HCT116 (cell line): ENCODE measurements at regions not wholly inside any gene's neighbourhood (a gene's known extent, or its start where the extent isn't known, plus 50 kb on each side); places are given as distances from the start of the nearest gene placed in this dataset.

Source experiments
- ATAC-seq: fragments of 200-7000 bp; cut with Tn5 transposase; 2 replicates; pipeline ENCODE4 v1.9.1; 2020; ENCODE audit warnings: mild to moderate bottlenecking, moderate library complexity
- BruUV-seq: library from RNA; stranded (reverse); fragments of 400-500 nt; replicated peaks from 2 replicates; lab custom pipeline; 2021; lab: Mats Ljungman, UMichigan
- CTCF ChIA-PET: fragments of 300-600 bp; sonication (Branson Sonifier 250); formaldehyde crosslinking; loops from one replicate; lab custom pipeline; 2021; ENCODE audit warnings: antibody characterized with exemption; lab: Charles Lee
- POLR2A ChIA-PET: fragments of 300-600, 350-600 bp; sonication (Branson Sonifier 250); formaldehyde crosslinking; loops from one replicate; lab custom pipeline; 2021; ENCODE audit warnings: antibody characterized with exemption; lab: Charles Lee
- RAD21 ChIA-PET, 2 experiments: fragments of 300-600 bp; sonication (Branson Sonifier 250); formaldehyde crosslinking; loops; one replicate each; lab custom pipeline; 2023; ENCODE audit warnings: low total read pairs in 2 of 2; ENCODE audit not compliant: uncharacterized antibody in 2 of 2, unreplicated experiment in 2 of 2, low non-redundant PET in 1 of 2; lab: Charles Lee
- DNase-seq: peaks from one replicate; pipeline ENCODE4 v3.0.0-alpha.2; 2010; ENCODE audit warnings: low read depth, low spot score
- H2AFZ ChIP-seq: fragments of 200-600 bp; shearing (Covaris generic), sonication (generic); 2 replicates; pipeline ENCODE4 v1.6.1; 2017; ENCODE audit warnings: low read depth, mixed run types, mixed read lengths, antibody characterized with exemption, low read length; ENCODE audit not compliant: poor library complexity, severe bottlenecking
- H3K27ac ChIP-seq: 2 replicates; pipeline ENCODE4 v1.5.1; 2012; ENCODE audit warnings: low read depth, low read length
- H3K27me3 ChIP-seq: fragments of 200-600 bp; sonication (generic); 2 replicates; pipeline ENCODE4 v1.6.1; 2016; ENCODE audit warnings: mixed run types, low read length, mixed read lengths; ENCODE audit not compliant: insufficient read depth
- H3K36me3 ChIP-seq, 2 experiments: fragments of 200-500 bp in 1 of 2; fragments of 200-600 bp in 1 of 2; sonication (Bioruptor generic) in 1 of 2; sonication (generic) in 1 of 2; 2 replicates each; pipeline versions ENCODE4 v1.5.1 to v1.6.1; 2014 to 2016; ENCODE audit warnings: low read length in 2 of 2, inconsistent platforms in 1 of 2, mixed read lengths in 1 of 2, mixed run types in 1 of 2; ENCODE audit not compliant: insufficient read depth in 2 of 2, control insufficient read depth in 1 of 2
- H3K4me1 ChIP-seq, 2 experiments: fragments of 200-600 bp in 1 of 2; sonication (generic) in 1 of 2; 2 replicates each; pipeline versions ENCODE4 v1.5.1 to v1.6.1; 2012 to 2017; ENCODE audit warnings: low read length in 2 of 2, inconsistent platforms in 1 of 2, mild to moderate bottlenecking in 1 of 2, mixed read lengths in 1 of 2, mixed run types in 1 of 2, moderate library complexity in 1 of 2; ENCODE audit not compliant: insufficient read depth in 2 of 2, control insufficient read depth in 1 of 2
- H3K4me2 ChIP-seq: fragments of 200-600 bp; sonication (generic); 2 replicates; pipeline ENCODE4 v1.6.1; 2017; ENCODE audit warnings: mixed run types, low read length, mixed read lengths
- H3K4me3 ChIP-seq, 2 experiments: fragments of 200-600 bp in 1 of 2; sonication (generic) in 1 of 2; replicated peaks in 1 of 2; 2 replicates each; pipeline ENCODE4 v1.5.1; 2011 to 2016; ENCODE audit warnings: low read length in 2 of 2, control low read depth in 1 of 2, low read depth in 1 of 2, mild to moderate bottlenecking in 1 of 2, mixed read lengths in 1 of 2, mixed run types in 1 of 2
- H3K79me2 ChIP-seq: fragments of 200-600 bp; sonication (generic); 2 replicates; pipeline ENCODE4 v1.6.1; 2017; ENCODE audit warnings: mild to moderate bottlenecking, mixed run types, low read length, moderate library complexity, mixed read lengths; ENCODE audit not compliant: insufficient read depth
- H3K9ac ChIP-seq: fragments of 200-600 bp; sonication (generic); 2 replicates; pipeline ENCODE4 v1.6.1; 2016; ENCODE audit warnings: low read length, mixed read lengths
- H3K9me2 ChIP-seq: fragments of 200-600 bp; sonication (generic), shearing (Covaris generic); 2 replicates; pipeline ENCODE4 v1.6.1; 2017; ENCODE audit warnings: mixed run types, mild to moderate bottlenecking, moderate library complexity; ENCODE audit not compliant: insufficient read depth
- H3K9me3 ChIP-seq, 2 experiments: fragments of 200-500 bp in 1 of 2; fragments of 200-600 bp in 1 of 2; sonication (Bioruptor generic) in 1 of 2; sonication (generic) in 1 of 2; 2 replicates each; pipeline ENCODE4 v1.6.1; 2014 to 2017; ENCODE audit warnings: low read length in 2 of 2, mixed read lengths in 2 of 2, inconsistent platforms in 1 of 2, low read depth in 1 of 2, mild to moderate bottlenecking in 1 of 2, mixed run types in 1 of 2, moderate library complexity in 1 of 2; ENCODE audit not compliant: control insufficient read depth in 1 of 2, insufficient read depth in 1 of 2
- H4K20me1 ChIP-seq: fragments of 200-600 bp; sonication (generic), shearing (Covaris generic); 2 replicates; pipeline ENCODE4 v1.6.1; 2017; ENCODE audit warnings: mixed run types, mild to moderate bottlenecking, moderate library complexity; ENCODE audit not compliant: insufficient read depth
- CBX3 ChIP-seq: IDR thresholded peaks from 2 replicates; pipeline ENCODE4 v1.6.1; 2012; ENCODE audit warnings: low read depth
- CTCF ChIP-seq, 3 experiments: fragments of 200-600 bp in 1 of 3; sonication (generic) in 1 of 3; IDR thresholded peaks in 2 of 3; conservative IDR thresholded peaks in 1 of 3; 2 replicates each; pipeline ENCODE4 v1.5.1; 2012 to 2017; ENCODE audit warnings: low read depth in 2 of 3, low read length in 2 of 3, antibody characterized with exemption in 1 of 3, borderline replicate concordance in 1 of 3, control low read depth in 1 of 3, mild to moderate bottlenecking in 1 of 3, mixed read lengths in 1 of 3, mixed run types in 1 of 3, moderate library complexity in 1 of 3; ENCODE audit not compliant: insufficient read depth in 1 of 3
- EGR1 ChIP-seq: IDR thresholded peaks from 2 replicates; pipeline ENCODE4 v1.6.1; 2012; ENCODE audit warnings: low read depth
- ELF1 ChIP-seq: IDR thresholded peaks from 2 replicates; pipeline ENCODE4 v1.6.1; 2012; ENCODE audit warnings: low read depth, borderline replicate concordance
- POLR2A ChIP-seq: IDR thresholded peaks from 2 replicates; pipeline ENCODE4 v1.7.0; 2011; ENCODE audit warnings: borderline replicate concordance; ENCODE audit not compliant: insufficient read depth, insufficient read length; ENCODE audit errors: extremely low read depth
- REST ChIP-seq: IDR thresholded peaks from 2 replicates; pipeline ENCODE4 v1.6.1; 2012; ENCODE audit warnings: low read depth
- SP1 ChIP-seq: IDR thresholded peaks from 2 replicates; pipeline ENCODE4 v1.6.1; 2012; ENCODE audit warnings: low read depth
- YY1 ChIP-seq: IDR thresholded peaks from 2 replicates; pipeline ENCODE4 v1.6.1; 2011; ENCODE audit warnings: low read length, low read depth, moderate library complexity, mild to moderate bottlenecking; ENCODE audit not compliant: insufficient replicate concordance; ENCODE audit errors: extremely low read depth
- ZNF274 ChIP-seq: fragments of 200-500 bp; sonication (Bioruptor generic); IDR thresholded peaks from 2 replicates; pipeline ENCODE4 v1.6.1; 2014; ENCODE audit warnings: mild to moderate bottlenecking, low read depth, low read length, inconsistent platforms
- intact Hi-C: fragments of 100-400 bp; cut with micrococcal nuclease; formaldehyde crosslinking; loops from 2 replicates; pipeline ENCODE4 v1.10.0; 2022

- no peak overlapping the region for H3K4me2 ChIP-seq
- no peak for ATAC-seq
- no peaks in the 10 kb centered on the region for H3K36me3 ChIP-seq
- no peak overlapping the region for H2AFZ ChIP-seq
- no peaks in the 10 kb centered on the region for H3K79me2 ChIP-seq
- ChIA-PET POLR2A (no interaction called here), RAD21 (no interaction called here), CTCF (no interaction called here)
- no peaks in the 10 kb centered on the region for H4K20me1 ChIP-seq
- intact Hi-C loops, result no loop called here
- no peak overlapping the region for H3K9ac ChIP-seq
- H3K4me3 ChIP-seq, result no peak overlapping the region
- H3K4me1 ChIP-seq, result no peaks in the 10 kb centered on the region
- DNase-seq, result no peak
- no peaks in the 10 kb centered on the region for H3K27me3 ChIP-seq
- no peaks in the 10 kb centered on the region for H3K9me2 ChIP-seq
- H3K27ac ChIP-seq, result no peak overlapping the region
- BruUV-seq, result no TSS peak
- no peak for TF ChIP-seq ELF1
- no peaks in the 10 kb centered on the region for H3K9me3 ChIP-seq
Measured at GRCh38 chr4:155612074-155612473, 54.6 kb upstream of the GUCY1A1 start.

GRCh38 chr4:155611501-155611900, 55.1 kb upstream of the GUCY1A1 start:
- Histone ChIP-seq H3K4me1 (no peaks in the 10 kb centered on the region), H3K36me3 (no peaks in the 10 kb centered on the region), H3K9me2 (no peaks in the 10 kb centered on the region), H3K4me3 (no peak overlapping the region), H3K79me2 (no peaks in the 10 kb centered on the region), H3K9ac (no peak overlapping the region), H2AFZ (no peak overlapping the region), H3K4me2 (no peak overlapping the region), H3K27me3 (no peaks in the 10 kb centered on the region), H3K9me3 (no peaks in the 10 kb centered on the region), H3K27ac (no peak overlapping the region), H4K20me1 (no peaks in the 10 kb centered on the region)
- no peak for DNase-seq
- ChIA-PET POLR2A (no interaction called here), RAD21 (no interaction called here), CTCF (no interaction called here)
- TF ChIP-seq CBX3 (no peak), EGR1 (no peak), SP1 (no peak)
- no peak for ATAC-seq
- intact Hi-C loops, result no loop called here
- no TSS peak for BruUV-seq

- Histone ChIP-seq H2AFZ (no peak overlapping the region), H3K27me3 (no peaks in the 10 kb centered on the region), H3K4me1 (no peaks in the 10 kb centered on the region), H3K4me3 (no peak overlapping the region), H4K20me1 (no peaks in the 10 kb centered on the region), H3K4me2 (no peak overlapping the region), H3K27ac (no peak overlapping the region), H3K9me3 (no peaks in the 10 kb centered on the region), H3K9ac (no peak overlapping the region), H3K79me2 (no peaks in the 10 kb centered on the region), H3K36me3 (no peaks in the 10 kb centered on the region), H3K9me2 (no peaks in the 10 kb centered on the region)
- intact Hi-C loops, result no loop called here
- ChIA-PET RAD21 (no interaction called here), POLR2A (no interaction called here), CTCF (no interaction called here)
- ATAC-seq, result no peak
- BruUV-seq, result no TSS peak
- no peak for DNase-seq
- TF ChIP-seq YY1 (no peak), CTCF (IDR thresholded peaks at IDR 0.05 in 2 of 3, conservative IDR thresholded peaks at IDR 0.05 in 1 of 3; ENCODE audit: borderline replicate concordance in 1 of 3, insufficient read depth in 1 of 3, low read depth in 2 of 3, low read length in 2 of 3) (no peak), ZNF274 (no peak), POLR2A (no peak), ELF1 (no peak), REST (no peak)
Measured at GRCh38 chr4:155610143-155610542, 56.5 kb upstream of the GUCY1A1 start.
